GM19395 (cell line): ENCODE measurements at regions not wholly inside any gene's neighbourhood (a gene's known extent, or its start where the extent isn't known, plus 50 kb on each side); places are given as distances from the start of the nearest gene placed in this dataset.

Experiments
- ATAC-seq: cut with Tn5 transposase; IDR thresholded peaks from one replicate; pipeline ENCODE4 v1.9.1; 2021; ENCODE audit warnings: mild to moderate bottlenecking, moderate library complexity; ENCODE audit not compliant: unreplicated experiment

DNA sequence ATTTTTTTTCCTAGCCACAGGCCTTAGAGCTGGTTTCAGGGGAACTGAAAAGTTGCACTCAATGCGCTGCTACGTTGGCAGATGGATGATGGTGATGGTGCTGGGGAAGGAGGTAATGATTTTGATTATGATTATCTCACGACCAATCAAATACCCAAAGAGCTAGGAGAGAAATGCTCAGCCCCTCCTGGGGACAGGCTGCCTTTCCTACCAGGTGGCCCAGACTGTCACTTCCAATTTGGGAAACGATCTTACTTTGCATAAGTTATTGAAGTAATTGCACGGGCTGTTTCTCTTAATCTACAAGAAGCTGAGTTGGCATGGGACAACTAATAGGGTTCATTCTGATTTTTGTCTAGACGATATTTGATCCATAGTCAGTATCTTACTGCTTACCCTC lies 379.7 kb upstream of the EEF2KMT start:
- ATAC-seq, result no peak

DNA sequence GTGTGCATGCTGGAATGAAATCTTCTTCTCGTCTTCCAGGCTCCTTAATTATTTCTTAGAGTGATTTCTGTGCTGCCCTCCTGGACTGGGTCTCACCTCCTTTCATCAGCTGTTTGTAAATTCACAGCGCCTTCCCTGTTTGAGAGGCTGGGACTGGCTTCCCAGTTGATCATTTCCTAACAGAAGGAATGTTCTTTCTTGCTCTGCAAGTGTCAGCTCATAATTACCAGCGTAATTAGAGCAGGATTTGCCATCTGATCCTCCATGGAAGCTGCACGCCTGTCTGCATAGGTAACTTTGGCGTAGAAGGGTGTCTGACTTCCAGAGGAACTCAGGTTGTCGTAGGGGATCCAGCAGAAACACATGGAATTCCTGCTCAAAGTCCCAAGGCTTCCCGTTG lies 375.0 kb upstream of the EEF2KMT start:
- no peak for ATAC-seq

DNA sequence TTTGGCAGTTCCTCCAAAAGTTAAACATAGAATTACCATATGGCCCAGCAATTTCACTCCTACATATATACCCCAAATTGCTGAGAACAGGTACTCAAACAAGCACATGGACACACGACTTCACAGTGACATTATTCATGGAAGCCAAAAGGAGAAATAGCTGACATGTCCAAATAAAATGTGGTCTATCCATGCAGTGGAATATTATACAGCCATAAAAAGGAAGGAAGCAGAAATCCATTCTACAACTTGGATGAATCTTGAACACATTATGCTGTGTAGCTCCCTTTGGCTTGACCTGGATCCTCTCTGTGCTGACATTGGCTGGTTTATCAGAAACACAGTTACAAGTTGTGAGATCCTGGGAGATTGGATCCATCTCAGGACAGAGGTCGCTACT lies 370.9 kb upstream of the EEF2KMT start:
- ATAC-seq, result no peak

DNA sequence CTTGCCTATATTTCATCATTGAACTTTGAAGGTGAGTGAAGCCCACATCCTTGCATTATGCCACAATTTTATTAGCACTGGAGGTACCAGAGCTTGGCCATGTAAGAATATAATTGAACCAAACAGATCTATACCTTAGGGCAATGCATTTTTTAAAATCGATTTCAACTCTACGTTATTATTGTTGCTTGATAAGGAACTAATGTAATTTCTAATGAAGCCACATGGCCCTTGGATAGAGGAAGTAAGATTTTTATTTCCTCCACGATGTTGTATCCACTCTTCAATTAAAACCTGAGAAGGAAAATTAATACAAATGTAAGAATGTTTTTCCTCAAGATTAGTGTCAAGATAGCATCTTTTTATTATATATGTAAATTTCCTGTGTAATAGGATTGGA lies 370.0 kb upstream of the EEF2KMT start:
- no peak for ATAC-seq

DNA sequence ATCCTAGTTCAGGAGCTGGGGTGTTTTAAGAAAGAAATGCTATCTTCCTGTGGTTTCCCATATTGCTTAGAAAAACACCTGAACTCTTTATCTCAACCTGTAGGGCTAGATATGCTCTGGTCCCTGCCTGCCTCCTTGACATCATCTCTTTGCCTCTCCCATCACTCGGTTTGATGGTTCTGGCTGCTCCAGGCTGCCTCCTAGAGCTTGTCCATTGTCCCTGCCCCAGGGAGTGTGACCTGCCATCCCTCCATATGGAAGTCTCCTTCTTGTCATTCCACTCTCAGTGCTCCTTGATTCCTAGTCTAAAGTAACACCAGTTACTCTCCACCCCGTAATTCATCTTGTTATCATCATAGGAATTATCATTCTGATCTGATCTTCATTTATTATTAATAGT lies 369.0 kb upstream of the EEF2KMT start:
- no peak for ATAC-seq

DNA sequence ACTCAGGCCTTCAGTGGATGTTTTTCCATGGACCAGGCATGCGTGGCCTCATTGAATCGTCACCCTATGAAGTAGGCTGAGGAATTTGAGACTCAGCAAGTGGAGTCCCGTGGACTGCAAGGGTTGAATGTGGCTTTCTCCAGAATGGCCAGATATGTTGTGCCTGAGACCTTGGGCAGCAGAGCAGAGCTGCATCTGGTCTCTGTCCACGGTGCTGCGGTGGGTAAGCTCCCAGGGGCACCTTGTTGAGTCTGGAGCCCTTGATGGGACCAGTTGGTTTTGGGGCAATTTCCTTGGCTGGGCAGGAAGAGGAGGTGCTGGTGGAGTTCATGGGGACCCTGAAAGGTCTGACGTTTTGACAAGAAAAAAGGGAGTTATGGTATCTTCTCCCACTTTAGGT lies 368.1 kb upstream of the EEF2KMT start:
- no peak for ATAC-seq

DNA sequence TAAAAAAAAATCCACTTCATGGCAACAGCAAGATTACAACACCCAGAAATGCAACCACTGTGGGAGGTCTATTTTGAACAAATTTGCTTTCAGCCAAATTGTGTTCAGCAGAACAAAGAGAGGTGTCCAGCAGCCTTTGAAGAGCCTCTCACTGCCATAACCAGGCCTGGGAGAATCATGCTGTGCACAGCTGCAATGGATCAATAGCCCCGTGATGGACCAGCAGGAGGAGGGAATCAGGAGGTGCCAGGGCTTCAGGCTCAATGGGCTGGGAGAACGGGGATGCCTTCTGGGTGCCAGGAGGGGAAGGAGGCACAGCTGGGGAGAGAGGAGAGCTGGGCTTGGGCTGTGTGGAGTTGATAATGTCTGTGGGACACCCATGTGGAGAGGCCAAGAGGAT lies 366.2 kb upstream of the EEF2KMT start:
- ATAC-seq, result no peak

DNA sequence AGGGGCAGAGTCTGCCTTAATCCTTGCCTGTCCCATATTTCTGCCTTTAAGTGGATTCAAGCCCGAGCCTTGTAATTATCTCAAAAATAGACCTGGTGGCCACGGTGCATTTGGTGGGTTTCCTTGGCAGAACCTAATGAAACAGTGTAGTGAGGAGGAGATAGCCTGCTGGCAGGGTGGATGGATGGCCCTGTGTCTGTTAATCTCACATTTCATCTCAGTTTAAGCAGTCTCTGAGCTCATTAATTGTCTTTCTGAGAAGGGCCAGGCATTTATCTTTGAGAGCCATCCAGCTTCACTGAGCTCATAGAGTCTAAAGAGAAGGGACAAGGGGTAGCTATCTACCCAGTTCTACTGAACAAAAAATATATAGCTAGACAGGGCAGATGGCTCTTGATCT lies 364.0 kb upstream of the EEF2KMT start:
- no peak for ATAC-seq

DNA sequence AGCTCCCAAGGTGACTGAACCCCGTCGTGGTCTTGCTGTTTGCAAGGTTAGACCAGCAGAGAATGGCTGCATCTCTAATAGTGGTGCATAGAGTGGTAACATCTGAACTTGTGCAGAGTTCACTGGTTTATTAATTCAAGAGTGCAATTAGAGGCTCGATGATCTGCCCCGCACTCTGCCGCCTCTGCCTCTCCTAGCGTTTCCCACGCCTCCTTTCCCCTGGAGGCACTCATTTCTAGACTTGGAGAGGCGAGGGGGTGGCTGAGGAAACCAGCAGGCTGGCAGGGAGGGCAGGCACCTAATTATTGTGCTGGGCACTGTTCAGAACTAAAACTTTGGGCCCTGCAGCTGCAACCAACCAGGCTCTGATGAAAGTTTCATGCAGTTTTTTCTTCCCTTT lies 363.5 kb upstream of the EEF2KMT start:
- no peak for ATAC-seq

DNA sequence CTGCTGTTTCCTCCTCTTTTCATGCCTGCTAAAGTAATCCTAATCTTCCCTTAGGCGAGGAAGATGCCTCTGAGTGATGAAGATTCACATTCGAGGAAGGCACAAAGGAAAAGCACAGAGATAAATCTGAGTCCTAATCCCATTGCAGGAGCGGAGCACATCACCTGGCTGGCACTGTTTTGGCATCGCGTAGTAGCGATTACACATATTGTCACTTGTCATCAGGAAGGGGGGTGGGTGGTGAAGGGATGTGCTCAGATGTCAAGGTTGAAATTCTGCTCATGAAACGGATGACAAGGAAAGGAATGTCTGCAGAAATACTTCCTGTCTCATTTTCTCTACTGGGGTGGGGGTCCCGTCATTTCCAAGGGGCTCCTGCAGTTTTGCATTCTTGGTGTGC lies 363.1 kb upstream of the EEF2KMT start:
- no peak for ATAC-seq

DNA sequence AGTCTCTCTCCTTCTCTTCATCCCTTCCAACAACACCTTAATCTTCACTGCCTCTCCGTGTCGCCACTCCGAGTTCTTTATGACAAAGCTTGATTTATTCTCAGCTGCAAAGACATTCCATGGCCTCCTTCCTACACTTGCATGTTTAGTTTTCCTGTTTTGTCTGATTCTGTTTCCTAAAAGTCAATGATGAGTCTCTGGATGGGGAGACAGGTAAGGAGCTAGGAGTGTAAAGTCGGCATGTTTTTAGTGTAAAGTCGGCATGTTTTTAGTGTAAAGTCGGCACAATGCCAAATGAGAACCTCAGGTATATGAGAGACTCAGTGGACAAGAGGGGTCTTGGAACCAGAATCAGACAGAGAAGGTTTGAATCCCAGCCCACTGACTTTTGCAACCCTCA lies 362.3 kb upstream of the EEF2KMT start:
- no peak for ATAC-seq

DNA sequence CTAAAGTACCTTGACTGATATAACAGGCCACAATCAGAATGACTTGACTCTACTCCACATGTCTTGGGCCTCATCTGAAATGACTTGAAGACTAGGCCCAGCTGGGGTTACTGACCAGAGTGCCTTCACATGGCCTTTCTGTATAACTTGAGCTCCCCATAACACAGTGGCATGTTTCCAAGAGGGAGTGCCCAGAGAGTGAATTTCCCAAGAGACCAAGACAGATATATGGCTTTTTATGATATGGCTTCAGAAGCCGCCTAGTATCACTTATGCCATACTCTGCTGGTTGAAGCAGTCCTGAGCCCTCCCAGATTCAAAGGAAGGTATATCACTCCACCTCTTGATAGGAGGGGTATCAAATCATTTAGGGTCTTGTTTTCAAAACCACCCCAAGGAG lies 357.5 kb upstream of the EEF2KMT start:
- ATAC-seq, result no peak

DNA sequence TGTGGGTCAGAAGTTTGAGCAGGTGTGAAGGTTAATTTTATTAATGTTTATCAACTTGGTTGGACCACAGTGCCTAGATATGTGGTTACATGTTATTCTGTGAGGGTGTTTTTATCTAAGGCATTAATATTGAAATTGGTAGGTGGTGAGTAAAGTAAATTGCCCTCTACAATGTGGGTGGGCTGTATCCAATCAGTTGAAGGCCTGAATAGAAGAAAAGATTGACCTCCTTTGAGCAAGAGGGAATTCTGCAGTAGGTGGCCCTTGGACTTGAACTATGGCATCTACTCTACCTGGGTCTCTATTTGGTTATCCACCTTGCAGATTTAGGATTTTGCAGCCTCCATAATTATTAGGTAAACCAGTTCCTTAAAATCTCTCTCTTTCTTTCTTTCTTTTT lies 356.8 kb upstream of the EEF2KMT start:
- no peak for ATAC-seq

DNA sequence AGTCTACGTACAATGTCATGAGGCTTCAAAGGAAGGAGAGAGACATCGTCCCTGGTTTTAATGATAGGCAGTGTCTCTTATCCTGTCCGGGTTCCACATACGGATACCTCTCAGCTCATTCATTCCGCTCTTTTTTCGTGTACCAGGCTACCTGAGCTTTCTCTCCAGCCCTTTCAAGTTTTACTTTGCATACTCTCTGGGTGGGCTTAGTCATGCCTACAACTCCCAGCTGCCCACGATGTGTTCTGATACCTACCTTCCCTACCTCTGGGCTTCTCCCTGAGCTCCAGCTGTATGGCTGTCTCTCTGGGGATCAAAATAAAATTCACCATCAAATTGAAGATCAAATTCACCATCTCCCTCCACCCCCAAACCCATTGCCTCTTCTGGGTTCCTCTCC lies 354.0 kb upstream of the EEF2KMT start:
- ATAC-seq, result no peak

DNA sequence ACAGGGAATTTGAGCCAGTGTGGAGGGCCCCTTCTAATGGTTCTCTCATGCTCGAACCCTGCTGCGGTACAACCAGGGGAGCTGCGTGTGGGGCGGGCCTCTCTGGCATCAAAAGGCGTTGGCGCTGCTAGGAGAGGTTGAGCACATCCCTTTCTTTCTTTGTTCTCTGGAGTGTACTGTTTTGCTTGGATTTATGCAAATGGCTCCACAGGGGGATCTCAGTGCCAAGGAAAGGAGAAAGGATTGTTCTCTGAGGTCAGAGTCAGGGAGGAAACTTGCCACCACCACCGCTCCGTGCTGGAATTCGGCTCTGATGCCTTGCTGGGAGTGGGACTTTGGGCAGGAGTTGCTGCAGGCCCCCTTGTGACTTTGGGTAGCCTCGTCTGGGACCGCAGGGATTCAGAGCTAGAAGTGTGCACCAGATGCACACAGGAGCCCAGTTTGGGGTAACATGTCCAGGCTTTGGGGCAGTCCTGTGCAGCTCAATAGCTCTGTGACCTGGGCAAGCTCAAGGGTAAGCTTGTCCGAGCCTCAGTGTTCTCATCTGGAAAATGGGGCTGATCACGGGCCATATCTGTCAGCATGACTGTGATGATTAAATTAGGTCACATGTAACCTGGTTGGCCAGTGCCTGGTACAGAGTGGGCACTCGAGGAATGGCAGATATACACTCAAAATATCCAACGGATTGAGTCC lies 353.0 kb upstream of the EEF2KMT start:
- ATAC-seq, result no peak

DNA sequence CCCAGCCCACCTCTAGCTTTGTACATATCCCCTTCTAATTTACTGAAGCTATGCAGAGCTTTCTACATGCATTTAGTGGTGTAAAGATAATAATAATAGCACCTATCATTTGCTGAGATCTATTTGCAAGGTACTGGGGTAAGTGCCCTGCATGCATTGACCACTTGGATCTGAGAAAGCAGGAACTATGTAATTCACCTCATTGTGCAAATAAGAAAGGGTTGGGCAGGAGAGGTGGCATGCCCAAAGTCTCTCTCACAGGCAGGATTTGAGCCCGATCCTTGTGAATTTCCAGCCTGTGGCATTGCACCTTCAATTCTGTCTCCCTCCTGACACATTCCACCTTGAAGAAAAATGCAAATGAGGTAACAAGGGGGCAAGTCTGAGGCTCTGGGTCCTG lies 352.3 kb upstream of the EEF2KMT start:
- no peak for ATAC-seq

DNA sequence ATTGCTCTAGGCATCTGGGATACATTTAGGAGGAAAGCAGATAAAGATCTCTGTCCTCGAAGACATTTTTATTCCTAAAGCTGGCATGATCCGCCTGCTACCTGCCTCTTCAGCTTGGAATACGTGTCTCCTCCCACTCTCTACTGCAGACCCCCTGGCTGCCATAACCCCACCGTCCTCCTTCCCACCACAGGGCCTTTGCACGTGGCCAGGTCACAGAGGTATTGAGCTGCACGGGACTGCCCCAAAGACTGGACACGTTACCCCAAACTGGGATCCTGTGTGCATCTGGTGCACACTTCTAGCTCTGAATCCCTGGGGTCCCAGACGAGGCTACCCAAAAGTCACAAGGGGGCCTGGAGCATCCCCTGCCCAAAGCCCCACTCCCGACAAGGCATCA lies 351.2 kb upstream of the EEF2KMT start:
- no peak for ATAC-seq

DNA sequence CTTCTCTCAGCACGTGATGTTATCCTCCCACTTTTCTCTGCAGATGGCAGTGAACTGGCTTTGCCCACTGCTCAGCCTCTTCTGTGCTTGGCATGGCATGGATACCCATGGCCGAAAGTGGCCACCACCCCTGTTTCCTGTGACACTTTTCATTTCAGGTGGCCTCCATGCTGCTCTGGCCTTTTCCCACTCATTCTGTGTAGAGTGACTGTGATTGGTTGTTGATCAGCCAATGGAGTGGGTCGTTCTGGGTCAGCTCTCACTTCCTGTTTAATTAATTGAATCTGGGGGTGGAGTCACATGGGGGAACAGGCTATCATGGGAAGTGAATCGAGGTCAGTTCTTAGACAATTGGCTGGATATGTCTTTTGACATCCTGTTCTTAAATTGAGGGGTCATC lies 350.1 kb upstream of the EEF2KMT start:
- no peak for ATAC-seq

DNA sequence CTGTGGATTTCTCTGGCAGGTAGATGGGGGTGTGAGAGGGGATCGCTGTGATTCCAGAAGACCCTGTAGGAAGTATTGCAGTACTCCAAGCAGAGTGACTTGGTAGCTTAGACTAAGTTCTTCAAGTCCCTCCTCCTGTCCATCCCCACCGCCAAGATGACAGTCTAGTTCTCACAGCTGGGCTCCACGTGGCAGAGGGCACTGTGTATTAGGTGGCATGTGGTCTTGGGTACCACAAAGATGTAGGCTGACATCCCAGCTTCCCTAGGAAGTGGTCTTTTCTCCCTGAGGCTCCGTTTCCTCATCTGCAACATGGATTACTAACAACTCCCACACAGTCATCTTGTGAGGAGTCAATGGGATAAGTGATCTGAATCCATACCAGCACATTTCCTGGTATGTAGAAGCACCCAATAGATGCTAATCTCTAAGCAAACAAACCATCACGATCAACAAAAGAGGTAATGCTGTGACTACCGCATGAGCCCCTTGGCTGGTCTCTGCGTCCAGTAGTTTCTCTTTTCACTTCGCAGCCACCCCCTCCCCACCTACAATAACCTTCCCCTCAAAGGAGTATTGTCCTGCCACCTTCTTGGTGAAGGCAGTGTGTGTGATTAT lies 349.1 kb upstream of the EEF2KMT start:
- ATAC-seq, result no peak

DNA sequence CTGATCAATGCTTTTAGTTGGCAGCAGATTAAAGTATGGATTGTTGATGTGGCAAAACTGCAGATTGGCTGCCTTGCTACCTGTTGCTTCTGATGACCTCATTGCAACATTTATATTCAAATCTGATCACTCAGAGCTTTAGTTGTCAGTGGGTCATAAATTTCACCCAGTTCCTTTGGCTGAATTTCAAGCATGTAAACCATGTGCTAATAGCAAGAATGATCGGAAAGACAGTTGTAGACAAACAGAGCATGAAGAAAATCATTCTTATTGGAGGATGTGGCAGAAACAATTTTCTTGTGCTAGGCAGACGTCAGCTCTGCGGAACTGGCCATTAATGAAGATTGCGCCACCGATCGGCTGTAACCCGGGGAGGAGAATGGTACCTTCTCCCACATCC lies 346.6 kb upstream of the EEF2KMT start:
- ATAC-seq, result no peak

DNA sequence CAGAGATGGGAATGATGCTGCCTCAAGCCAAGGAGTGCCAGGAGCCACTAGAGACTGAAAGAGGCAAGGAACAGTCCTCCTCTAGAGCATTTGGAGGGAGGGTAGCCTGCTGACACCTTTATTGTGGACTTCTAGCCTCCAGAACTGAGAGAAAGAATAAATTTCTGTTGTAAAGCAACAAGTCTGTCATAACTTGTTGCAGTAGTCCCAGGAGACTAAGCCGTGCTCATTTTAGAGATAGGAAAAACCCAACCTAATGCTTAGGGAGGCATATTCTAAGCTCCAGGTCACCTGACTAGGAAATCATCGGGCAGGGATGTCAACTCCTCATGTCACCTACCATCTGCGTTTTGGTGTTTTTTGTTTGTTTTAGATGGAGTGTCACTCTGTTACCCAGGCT lies 345.4 kb upstream of the EEF2KMT start:
- ATAC-seq, result no peak

DNA sequence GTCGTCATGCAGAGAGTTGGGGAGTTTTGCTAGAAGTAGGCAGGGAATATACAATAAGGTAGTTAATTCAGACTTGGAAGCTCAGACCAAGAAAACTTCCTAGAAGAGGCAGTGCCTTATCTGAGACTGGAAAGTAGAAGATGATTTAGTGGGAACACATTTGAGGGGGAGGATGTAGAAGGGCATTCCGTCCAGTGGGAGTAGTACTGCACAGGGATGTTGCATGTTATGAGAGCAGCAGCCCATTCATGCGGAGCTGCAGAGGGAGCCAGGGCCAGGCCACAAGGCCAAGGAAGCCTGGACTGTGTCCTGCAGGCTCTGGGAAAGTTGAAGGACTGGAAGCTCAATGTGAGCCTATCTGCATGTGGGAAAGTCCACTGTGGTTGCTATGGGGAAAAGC lies 344.5 kb upstream of the EEF2KMT start:
- ATAC-seq, result no peak

DNA sequence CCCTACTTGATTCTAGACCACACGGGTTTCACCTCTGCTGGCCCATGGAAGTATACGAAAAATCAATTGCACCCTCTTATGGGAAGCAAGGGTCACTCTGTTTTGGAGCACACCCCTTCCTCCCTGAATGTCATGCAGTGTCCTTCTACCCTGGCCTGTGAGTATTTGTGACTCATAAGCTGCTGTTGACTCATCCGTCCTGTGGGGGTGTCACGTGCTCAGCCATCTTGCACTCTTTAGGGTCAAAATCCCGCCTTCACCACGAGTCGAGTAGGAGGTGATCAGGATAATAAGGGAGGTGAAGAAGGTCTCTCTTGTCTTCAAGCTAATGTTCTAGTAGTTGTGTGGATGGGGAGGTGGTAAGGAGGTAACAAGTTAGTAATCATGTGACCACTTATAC lies 341.0 kb upstream of the EEF2KMT start:
- no peak for ATAC-seq
